ENCODE measurements at regions not wholly inside any gene's neighbourhood (a gene's known extent, or its start where the extent isn't known, plus 50 kb on each side); places are given as distances from the start of the nearest gene placed in this dataset.

- DNase-seq (ENCODE audit: low read depth) = no peak
Observed at GRCh38 chr12:24222968-24223367, 273.5 kb upstream of the SOX5 start.

GRCh38 chr12:24212496-24212895 is 263.0 kb upstream of the SOX5 start:
- no peak for DNase-seq (ENCODE audit: low read depth)

DNA sequence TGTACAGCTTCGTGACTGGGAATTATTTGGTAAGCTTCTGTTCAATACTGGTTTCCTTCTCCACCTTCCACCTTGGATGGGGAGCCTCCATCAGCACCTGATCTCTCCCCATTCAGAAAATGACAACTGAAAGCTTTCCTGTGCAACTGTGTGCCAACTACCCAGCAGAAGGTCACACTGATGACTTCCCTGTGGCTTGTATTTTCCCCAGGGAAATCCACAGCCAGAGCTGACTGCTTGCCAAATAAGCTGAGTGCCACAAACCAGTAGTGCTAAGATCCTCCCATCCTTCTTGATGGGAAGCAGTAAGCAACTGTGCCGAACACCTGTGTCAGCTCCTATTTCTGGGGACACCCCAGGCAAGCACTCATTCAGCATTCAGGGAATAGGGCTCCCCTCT is 257.2 kb upstream of the SOX5 start:
- no peak for DNase-seq (ENCODE audit: low read depth)

GRCh38 chr12:24201258-24201970 is 251.9 kb upstream of the SOX5 start:
- no peak for DNase-seq (ENCODE audit: low read depth)

- DNase-seq (ENCODE audit: low read depth) = no peak
Observed at GRCh38 chr12:24200010-24200409, 250.5 kb upstream of the SOX5 start.

DNA sequence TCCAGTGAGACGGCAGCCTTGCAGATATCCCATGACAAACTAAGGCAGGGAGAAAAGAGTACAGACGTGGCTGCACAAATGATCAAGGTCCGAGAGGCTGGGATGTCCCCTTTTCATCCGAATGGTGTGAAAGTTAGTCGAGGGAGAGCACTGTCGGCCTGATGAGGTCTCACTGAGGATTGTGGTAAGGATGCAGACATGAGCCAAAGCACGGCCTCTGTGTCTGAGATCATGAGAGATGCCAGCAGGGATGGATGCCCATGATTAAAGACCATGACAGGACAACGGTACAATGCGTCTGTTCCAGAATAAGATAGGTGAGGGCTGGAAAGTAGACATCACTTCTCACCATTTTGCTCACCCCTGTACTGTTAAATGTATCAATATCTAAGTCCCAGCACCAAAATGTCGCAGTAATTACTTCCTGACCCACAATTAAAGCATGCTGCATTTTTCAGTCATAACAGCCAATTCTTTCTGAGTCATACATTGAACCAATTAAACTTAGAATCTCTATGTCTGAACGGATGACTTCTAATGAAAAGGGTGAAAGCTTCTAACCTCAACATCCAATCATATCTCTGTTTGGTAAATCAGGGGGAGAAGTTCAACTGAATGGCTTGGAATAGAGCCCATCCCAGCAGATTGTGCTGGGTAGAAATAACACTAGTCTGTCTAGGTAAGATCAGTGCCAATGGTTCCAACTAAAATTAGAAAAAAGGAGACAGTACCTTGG is 249.6 kb upstream of the SOX5 start:
- no peak for DNase-seq (ENCODE audit: low read depth)

DNA sequence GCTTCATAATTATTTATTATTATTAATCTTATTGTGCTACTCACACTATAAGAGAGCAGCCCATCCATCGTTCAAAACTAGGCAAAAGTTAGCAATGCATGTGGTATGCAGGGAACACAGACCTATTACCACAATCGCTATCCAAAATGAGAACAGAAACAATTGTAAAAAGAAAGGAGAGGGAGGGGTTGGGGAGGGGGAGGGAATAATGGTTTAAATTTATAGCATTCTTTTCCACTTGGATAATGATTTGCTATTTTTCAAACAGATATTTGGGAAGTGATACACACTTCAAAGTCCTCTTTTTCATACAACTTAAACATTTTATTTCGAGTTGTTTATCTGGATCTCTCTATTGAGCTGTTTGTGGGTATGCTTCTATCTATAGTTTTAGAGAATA is 248.6 kb upstream of the SOX5 start:
- DNase-seq (ENCODE audit: low read depth) = no peak

- no peak for DNase-seq (ENCODE audit: low read depth)
Observed at GRCh38 chr12:24197532-24197931, 248.1 kb upstream of the SOX5 start.

- no peak for DNase-seq (ENCODE audit: low read depth)
Observed at GRCh38 chr12:24195063-24195462, 245.6 kb upstream of the SOX5 start.

DNA sequence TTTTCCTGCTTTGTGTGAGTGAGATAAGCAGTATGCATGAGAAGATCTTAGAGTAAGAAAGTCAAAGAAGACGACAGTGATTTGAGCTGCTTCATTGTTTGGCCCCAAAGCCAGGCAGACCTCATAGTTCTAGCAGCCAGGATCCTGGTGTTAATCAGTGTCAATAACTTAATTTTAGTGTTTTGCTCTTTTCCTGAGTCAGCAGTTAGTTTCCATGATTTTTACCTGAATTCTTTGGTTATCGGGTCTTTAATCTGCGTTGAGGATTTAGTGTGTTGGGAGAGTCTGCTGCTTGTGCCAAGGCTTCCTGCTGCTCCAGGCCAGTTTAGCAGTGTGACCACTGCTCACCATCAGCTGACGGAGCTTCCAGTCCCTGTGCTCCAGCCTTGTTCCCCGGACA is 241.6 kb upstream of the SOX5 start:
- DNase-seq (ENCODE audit: low read depth) = no peak

GRCh38 chr12:24185782-24186181 is 236.3 kb upstream of the SOX5 start:
- no peak for DNase-seq (ENCODE audit: low read depth)

- no peak for DNase-seq (ENCODE audit: low read depth)
Observed at GRCh38 chr12:24177889-24178288, 228.4 kb upstream of the SOX5 start.

DNA sequence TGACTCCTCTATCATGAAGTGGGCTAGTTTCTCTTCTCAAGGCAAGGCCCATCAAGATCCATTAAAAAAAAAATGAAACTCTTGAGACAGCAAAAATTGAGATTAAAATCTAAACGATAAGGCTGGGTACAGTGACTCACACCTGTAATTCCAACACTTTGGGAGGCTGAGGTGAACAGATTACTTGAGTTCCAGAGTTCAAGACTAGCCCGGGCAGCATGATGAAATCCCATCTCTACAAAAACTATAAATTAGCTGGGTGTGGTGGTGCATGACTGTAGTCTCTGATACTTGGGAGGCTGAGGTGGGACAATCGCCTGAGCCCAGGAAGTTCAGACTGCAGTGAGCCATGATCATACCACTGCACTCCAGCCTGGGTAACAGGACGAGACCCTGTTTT is 226.5 kb upstream of the SOX5 start:
- DNase-seq (ENCODE audit: low read depth) = no peak

DNA sequence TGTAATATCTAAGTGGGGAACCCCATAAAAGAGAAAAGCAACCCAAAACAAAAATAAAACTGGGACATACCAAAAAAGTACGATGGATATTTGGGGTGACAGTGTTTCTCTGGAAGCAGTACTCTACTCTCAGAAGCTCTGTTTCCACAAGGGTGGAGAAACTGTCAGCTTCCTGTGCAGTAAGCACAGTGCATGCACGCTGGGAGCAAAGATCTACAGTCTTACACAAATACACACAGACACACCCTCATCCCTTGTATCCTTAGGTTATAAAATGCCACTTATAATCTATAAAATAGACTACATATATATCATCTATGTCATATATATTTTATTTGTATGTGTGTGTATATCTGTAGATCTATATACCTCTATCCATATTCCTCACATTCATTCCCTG is 225.8 kb upstream of the SOX5 start:
- no peak for DNase-seq (ENCODE audit: low read depth)

GRCh38 chr12:24173067-24173466 is 223.6 kb upstream of the SOX5 start:
- no peak for DNase-seq (ENCODE audit: low read depth)

DNA sequence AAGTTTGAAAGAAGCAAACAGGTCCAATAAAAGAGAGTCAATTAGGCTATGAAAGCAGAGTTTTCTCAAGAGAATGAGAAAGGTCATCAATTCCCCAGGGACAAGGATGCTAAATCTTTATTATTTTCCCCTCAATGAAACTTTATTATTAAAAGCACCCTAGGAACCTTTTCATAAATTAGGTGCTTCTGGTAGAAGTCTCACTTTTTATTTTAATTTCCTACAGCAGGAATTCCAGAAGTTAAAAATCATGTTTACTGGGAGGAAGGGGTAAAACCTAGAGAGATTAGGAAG is 223.2 kb upstream of the SOX5 start:
- DNase-seq (ENCODE audit: low read depth) = no peak

DNA sequence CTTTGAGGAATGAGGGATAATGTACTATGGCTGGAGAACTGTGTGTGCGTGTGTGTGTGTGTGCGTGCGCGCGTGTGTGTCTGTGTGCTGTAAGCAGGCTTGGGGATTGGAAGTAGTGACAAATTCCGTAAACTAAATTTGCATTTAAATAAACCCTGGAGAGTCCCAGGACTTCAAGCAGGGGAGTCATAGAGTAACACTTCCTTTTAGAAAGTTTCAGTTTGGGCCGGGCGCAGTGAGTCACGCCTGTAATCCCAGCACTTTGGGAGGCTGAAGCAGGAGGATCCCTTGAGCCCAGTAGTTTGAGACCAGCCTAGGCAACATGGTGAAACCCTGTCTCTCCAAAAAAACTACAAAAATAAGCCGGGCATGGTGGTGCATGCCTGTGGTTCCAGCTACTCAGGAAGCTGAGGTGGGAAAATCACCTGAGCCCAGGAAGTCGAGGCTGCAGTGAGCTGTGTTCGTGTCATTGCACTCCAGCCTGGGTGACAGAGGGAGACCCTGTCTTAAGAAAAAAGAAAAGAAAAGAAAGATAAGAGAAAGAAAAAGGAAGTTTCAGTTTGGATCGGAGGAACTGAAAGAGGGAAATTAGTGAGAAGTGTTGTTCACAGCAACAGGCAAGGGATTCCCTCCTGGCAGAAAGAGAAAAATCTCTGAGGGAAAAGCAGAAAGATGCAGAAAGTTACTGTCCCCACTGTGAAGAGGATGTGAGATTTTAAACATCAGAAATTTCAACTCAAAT is 222.7 kb upstream of the SOX5 start:
- DNase-seq (ENCODE audit: low read depth) = no peak

- no peak for DNase-seq (ENCODE audit: low read depth)
Observed at GRCh38 chr12:24155042-24155441, 205.6 kb upstream of the SOX5 start.

GRCh38 chr12:24153079-24153478 is 203.6 kb upstream of the SOX5 start:
- DNase-seq (ENCODE audit: low read depth) = no peak

- no peak for DNase-seq (ENCODE audit: low read depth)
Observed at GRCh38 chr12:24152270-24152669, 202.8 kb upstream of the SOX5 start.

GRCh38 chr12:24143928-24144327 is 194.5 kb upstream of the SOX5 start:
- DNase-seq (ENCODE audit: low read depth) = no peak

- DNase-seq (ENCODE audit: low read depth) = no peak
Observed at GRCh38 chr12:24139035-24139434, 189.6 kb upstream of the SOX5 start.

- DNase-seq (ENCODE audit: low read depth) = no peak
Observed at GRCh38 chr12:24138041-24138440, 188.6 kb upstream of the SOX5 start.

Data from GM04503 (cell line).